HepG2 (cell line): ENCODE measurements at regions not wholly inside any gene's neighbourhood (a gene's known extent, or its start where the extent isn't known, plus 50 kb on each side); places are given as distances from the start of the nearest gene placed in this dataset.

ENCODE experiments used
- ATAC-seq: fragments of 200-7000 bp; cut with Tn5 transposase; 3 replicates; pipeline ENCODE4 v1.9.1; 2020; ENCODE audit warnings: mild to moderate bottlenecking, moderate library complexity
- BruUV-seq: library from RNA; stranded (reverse); fragments of 400-500 nt; replicated peaks from 2 replicates; lab custom pipeline; 2021; lab: Mats Ljungman, UMichigan
- CTCF ChIA-PET: fragments of 300-600 bp; formaldehyde crosslinking; extraction: SDS; loops from one replicate; lab custom pipeline; 2021; ENCODE audit warnings: low total read pairs, inconsistent platforms, low intra/inter-chr PET ratio; lab: Yijun Ruan, JAX
- POLR2A ChIA-PET: fragments of 350-600 bp; sonication (Branson Sonifier 250); formaldehyde crosslinking; loops from one replicate; lab custom pipeline; 2020; ENCODE audit warnings: antibody characterized with exemption, inconsistent platforms; lab: Yijun Ruan, JAX
- DNase-seq: peaks from one replicate; pipeline ENCODE4 v3.0.0-alpha.2; 2015; ENCODE audit warnings: low spot score
- FAIRE-seq: peaks from 3 replicates; lab custom pipeline; 2011; peaks lifted over from hg19 to GRCh38; lab: Jason Lieb, UNC
- H2AFZ ChIP-seq: one replicate; pipeline ENCODE4 v1.6.1; 2011; ENCODE audit warnings: low read length, inconsistent platforms
- H3K27ac ChIP-seq: fragments of 300-600 bp; 3 replicates; pipeline ENCODE4 v1.8.0; 2011; ENCODE audit warnings: mixed run types, mild to moderate bottlenecking, mixed read lengths, low read length, inconsistent platforms; ENCODE audit not compliant: insufficient read depth; ENCODE audit errors: extremely low read length
- H3K27me3 ChIP-seq, 2 experiments: fragments of 200-600 bp in 1 of 2; 2 replicates in 1 of 2; 3 replicates in 1 of 2; pipeline versions ENCODE4 v1.6.0 to v1.8.0; 2011; ENCODE audit warnings: low read length in 2 of 2, mild to moderate bottlenecking in 2 of 2, moderate library complexity in 2 of 2, inconsistent platforms in 1 of 2; ENCODE audit not compliant: insufficient read depth in 2 of 2, control insufficient read depth in 1 of 2
- H3K36me3 ChIP-seq, 2 experiments: fragments of 200-600 bp in 1 of 2; replicated peaks in 1 of 2; 2 replicates in 1 of 2; 3 replicates in 1 of 2; pipeline versions ENCODE4 v1.5.1 to v1.8.0; 2011; ENCODE audit warnings: low read length in 2 of 2, inconsistent platforms in 1 of 2; ENCODE audit not compliant: insufficient read depth in 2 of 2, control insufficient read depth in 1 of 2
- H3K4me1 ChIP-seq: 2 replicates; pipeline ENCODE4 v1.5.1; 2012; ENCODE audit warnings: low read length, inconsistent platforms; ENCODE audit not compliant: insufficient read depth
- H3K4me2 ChIP-seq: 2 replicates; pipeline ENCODE4 v1.6.0; 2011; ENCODE audit warnings: low read depth, low read length, inconsistent platforms
- H3K4me3 ChIP-seq, 3 experiments: fragments of 200-600 bp in 1 of 3; sonication (generic), shearing (Covaris generic) in 1 of 3; replicated peaks in 1 of 3; 2 replicates each; pipeline ENCODE4 v1.5.1; 2011 to 2016; ENCODE audit warnings: low read length in 3 of 3, inconsistent platforms in 2 of 3, low read depth in 2 of 3, mild to moderate bottlenecking in 2 of 3, control low read depth in 1 of 3, mixed read lengths in 1 of 3; ENCODE audit not compliant: insufficient read depth in 1 of 3
- H3K79me2 ChIP-seq: one replicate; pipeline ENCODE4 v1.6.1; 2011; ENCODE audit warnings: low read length, inconsistent platforms; ENCODE audit not compliant: insufficient read depth
- H3K9ac ChIP-seq: 2 replicates; pipeline ENCODE4 v1.6.0; 2011; ENCODE audit warnings: mild to moderate bottlenecking, low read depth, low read length, inconsistent platforms; ENCODE audit not compliant: insufficient read depth
- H3K9me3 ChIP-seq: 2 replicates; pipeline ENCODE4 v1.5.1; 2012; ENCODE audit warnings: mild to moderate bottlenecking, low read length
- H4K20me1 ChIP-seq: 2 replicates; pipeline ENCODE4 v1.6.0; 2011; ENCODE audit warnings: inconsistent platforms, mild to moderate bottlenecking, low read length, moderate library complexity; ENCODE audit not compliant: insufficient read depth
- MTA1 ChIP-seq: sonication (generic); formaldehyde crosslinking; IDR thresholded peaks from 2 replicates; pipeline ENCODE4 v1.4.0; 2020; ENCODE audit warnings: missing genetic modification reagents, mild to moderate bottlenecking, borderline replicate concordance
- MTA3 ChIP-seq: sonication (generic); formaldehyde crosslinking; IDR thresholded peaks from 2 replicates; pipeline ENCODE4 v1.4.0; 2020; ENCODE audit warnings: missing genetic modification reagents
- NBN ChIP-seq: fragments of 450-650 bp; conservative IDR thresholded peaks from 2 replicates; pipeline ENCODE4 v1.6.1; 2017
- ZNF343 ChIP-seq: sonication (generic); formaldehyde crosslinking; IDR thresholded peaks from 2 replicates; pipeline ENCODE4 v1.4.0; 2020; ENCODE audit warnings: mild to moderate bottlenecking, missing genetic modification reagents
- WGBS: methylation state at CpG from one replicate; pipeline ENCODE4 v1.1.6; 2017; ENCODE audit warnings: low lambda C conversion rate; 5-methylcytosine and 5-hydroxymethylcytosine counted together
- in situ Hi-C: cut with HindIII; loops from 2 replicates; pipeline ENCODE4 v1.10.0; 2017; ENCODE audit warnings: low pct_unique_long_range_greater_than_20kb; ENCODE audit not compliant: extremely low pct_ligation_motif_present
- intact Hi-C: fragments of 100-400 bp; cut with micrococcal nuclease; formaldehyde crosslinking; loops from one replicate; pipeline ENCODE4 v1.10.0; 2022; ENCODE audit not compliant: unreplicated experiment
- TF ChIP-seq, protein P1 (sequence below): sonication (generic); formaldehyde crosslinking; IDR thresholded peaks from 2 replicates; pipeline ENCODE4 v1.4.0; 2020; ENCODE audit warnings: missing genetic modification reagents, borderline replicate concordance
- TF ChIP-seq, protein P2 (sequence below): sonication (generic); formaldehyde crosslinking; IDR thresholded peaks from 2 replicates; pipeline ENCODE4 v1.8.1; 2023; ENCODE audit warnings: missing genetic modification reagents, inconsistent platforms, borderline replicate concordance

DNA sequence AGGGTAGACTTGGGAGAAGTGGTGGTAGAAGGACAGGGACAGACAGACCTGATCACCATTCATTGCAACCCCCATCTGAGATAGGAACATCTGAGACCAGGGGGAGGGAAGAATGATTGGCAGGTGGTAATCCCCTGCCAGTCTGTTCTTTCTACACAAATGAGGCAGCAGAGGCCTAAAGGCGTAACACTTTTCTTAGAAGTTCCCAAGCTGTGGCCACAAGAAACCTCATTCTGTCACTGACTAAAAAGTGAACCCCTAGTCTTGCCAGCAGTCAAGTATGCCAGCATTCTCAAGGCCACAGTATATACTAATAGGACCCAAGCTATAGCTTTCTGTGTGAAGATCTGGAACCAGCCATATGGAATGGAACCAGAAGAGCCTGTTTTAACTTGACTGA is 638.0 kb downstream of the KCNT2 start:
- Histone ChIP-seq H3K9ac (no peak overlapping the region), H2AFZ (no peak overlapping the region), H3K9me3 (no peaks in the 10 kb centered on the region), H3K4me1 (no peaks in the 10 kb centered on the region), H3K79me2 (no peaks in the 10 kb centered on the region), H4K20me1 (no peaks in the 10 kb centered on the region), H3K4me3 (no peak overlapping the region), H3K36me3 (no peaks in the 10 kb centered on the region), H3K27me3 (no peaks in the 10 kb centered on the region), H3K4me2 (no peak overlapping the region), H3K27ac (no peak overlapping the region)
- no TSS peak for BruUV-seq
- DNase-seq = no peak
- no CpG with 5 or more reads among the region's 1 CpG for WGBS
- ChIA-PET POLR2A (no interaction called here), CTCF (no interaction called here)
- TF ChIP-seq, protein P1, sequence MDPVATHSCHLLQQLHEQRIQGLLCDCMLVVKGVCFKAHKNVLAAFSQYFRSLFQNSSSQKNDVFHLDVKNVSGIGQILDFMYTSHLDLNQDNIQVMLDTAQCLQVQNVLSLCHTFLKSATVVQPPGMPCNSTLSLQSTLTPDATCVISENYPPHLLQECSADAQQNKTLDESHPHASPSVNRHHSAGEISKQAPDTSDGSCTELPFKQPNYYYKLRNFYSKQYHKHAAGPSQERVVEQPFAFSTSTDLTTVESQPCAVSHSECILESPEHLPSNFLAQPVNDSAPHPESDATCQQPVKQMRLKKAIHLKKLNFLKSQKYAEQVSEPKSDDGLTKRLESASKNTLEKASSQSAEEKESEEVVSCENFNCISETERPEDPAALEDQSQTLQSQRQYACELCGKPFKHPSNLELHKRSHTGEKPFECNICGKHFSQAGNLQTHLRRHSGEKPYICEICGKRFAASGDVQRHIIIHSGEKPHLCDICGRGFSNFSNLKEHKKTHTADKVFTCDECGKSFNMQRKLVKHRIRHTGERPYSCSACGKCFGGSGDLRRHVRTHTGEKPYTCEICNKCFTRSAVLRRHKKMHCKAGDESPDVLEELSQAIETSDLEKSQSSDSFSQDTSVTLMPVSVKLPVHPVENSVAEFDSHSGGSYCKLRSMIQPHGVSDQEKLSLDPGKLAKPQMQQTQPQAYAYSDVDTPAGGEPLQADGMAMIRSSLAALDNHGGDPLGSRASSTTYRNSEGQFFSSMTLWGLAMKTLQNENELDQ (CRISPR knock-in tag) = no peak
- TF ChIP-seq MTA1 = no peak
- TF ChIP-seq, protein P2, sequence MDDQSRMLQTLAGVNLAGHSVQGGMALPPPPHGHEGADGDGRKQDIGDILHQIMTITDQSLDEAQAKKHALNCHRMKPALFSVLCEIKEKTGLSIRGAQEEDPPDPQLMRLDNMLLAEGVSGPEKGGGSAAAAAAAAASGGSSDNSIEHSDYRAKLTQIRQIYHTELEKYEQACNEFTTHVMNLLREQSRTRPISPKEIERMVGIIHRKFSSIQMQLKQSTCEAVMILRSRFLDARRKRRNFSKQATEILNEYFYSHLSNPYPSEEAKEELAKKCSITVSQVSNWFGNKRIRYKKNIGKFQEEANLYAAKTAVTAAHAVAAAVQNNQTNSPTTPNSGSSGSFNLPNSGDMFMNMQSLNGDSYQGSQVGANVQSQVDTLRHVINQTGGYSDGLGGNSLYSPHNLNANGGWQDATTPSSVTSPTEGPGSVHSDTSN (CRISPR knock-in tag) = no peak
- no peak for TF ChIP-seq MTA3 (CRISPR knock-in tag)
- no peak for TF ChIP-seq NBN
- TF ChIP-seq ZNF343 (CRISPR knock-in tag) = no peak
- no peak for ATAC-seq
- intact Hi-C loops (no loop called here), in situ Hi-C loops (no loop called here)
- FAIRE-seq = no peak
